ENCODE measurements at regions not wholly inside any gene's neighbourhood (a gene's known extent, or its start where the extent isn't known, plus 50 kb on each side); places are given as distances from the start of the nearest gene placed in this dataset.

- no peak overlapping the region for H3K4me3 ChIP-seq (replicated peaks in 1 of 3)
- 94 to 97% methylated on average over 7 of the region's 7 CpGs for WGBS, 2 donors
- no peaks in the 10 kb centered on the region for H3K4me1 ChIP-seq
- no peaks in the 10 kb centered on the region for H3K27me3 ChIP-seq
- DNase-seq: no peak
- intact Hi-C loops (cut with DNase I): no loop called here
- H3K36me3 ChIP-seq: no peaks in the 10 kb centered on the region
- H3K27ac ChIP-seq: no peak overlapping the region
- no peaks in the 10 kb centered on the region for H3K9me3 ChIP-seq
- no peak for TF ChIP-seq POLR2A (IDR thresholded peaks at IDR 0.05)
- TF ChIP-seq, protein P1, sequence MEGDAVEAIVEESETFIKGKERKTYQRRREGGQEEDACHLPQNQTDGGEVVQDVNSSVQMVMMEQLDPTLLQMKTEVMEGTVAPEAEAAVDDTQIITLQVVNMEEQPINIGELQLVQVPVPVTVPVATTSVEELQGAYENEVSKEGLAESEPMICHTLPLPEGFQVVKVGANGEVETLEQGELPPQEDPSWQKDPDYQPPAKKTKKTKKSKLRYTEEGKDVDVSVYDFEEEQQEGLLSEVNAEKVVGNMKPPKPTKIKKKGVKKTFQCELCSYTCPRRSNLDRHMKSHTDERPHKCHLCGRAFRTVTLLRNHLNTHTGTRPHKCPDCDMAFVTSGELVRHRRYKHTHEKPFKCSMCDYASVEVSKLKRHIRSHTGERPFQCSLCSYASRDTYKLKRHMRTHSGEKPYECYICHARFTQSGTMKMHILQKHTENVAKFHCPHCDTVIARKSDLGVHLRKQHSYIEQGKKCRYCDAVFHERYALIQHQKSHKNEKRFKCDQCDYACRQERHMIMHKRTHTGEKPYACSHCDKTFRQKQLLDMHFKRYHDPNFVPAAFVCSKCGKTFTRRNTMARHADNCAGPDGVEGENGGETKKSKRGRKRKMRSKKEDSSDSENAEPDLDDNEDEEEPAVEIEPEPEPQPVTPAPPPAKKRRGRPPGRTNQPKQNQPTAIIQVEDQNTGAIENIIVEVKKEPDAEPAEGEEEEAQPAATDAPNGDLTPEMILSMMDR (IDR thresholded peaks at IDR 0.05): no peak
Observed at GRCh38 chr17:14738652-14738988, 437.7 kb downstream of the HS3ST3B1 start.

DNA sequence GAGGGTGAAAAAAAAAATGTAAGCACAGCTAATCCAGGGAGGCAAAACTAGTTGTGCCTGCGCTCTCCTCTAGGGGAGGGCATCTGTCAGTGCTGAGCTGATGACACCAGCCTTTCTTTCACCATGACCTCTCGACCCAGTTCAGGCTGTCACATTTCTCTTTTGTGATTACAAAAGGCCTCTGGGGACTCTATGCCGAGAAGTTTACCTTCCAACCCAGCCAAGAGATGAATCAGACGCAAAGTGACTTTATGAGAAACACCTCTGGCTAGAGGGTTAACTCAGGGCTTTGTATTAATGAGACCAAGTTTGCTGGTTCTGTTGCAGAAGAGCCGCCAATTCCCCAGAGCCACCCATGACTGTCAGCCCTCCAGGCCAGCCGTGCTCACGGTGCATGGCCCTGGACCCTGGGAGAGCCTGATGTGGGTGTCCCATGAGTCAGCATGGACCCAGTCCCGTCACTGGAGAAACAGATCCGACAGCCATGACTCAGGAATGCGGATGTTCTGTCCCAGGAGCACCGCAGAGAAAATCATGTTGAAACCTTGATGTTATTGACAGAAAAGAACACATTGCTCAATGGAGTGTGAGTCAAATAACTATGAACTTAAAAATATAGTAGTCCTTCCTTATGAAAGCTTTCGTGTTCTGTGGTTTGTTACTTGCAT, 437.2 kb downstream of the HS3ST3B1 start:
- Histone ChIP-seq H3K27me3 (no peaks in the 10 kb centered on the region), H3K36me3 (no peaks in the 10 kb centered on the region), H3K9me3 (no peaks in the 10 kb centered on the region), H3K4me3 (replicated peaks in 1 of 3) (no peak overlapping the region), H3K4me1 (no peaks in the 10 kb centered on the region), H3K27ac (no peak overlapping the region)
- peak in 1 of 2 donors; percentile 12 for DNase-seq
- 59 to 66% methylated on average over 11 to 12 of the region's 12 CpGs for WGBS, 2 donors
- TF ChIP-seq, protein P1 (IDR thresholded peaks at IDR 0.05): no peak
- TF ChIP-seq POLR2A (IDR thresholded peaks at IDR 0.05): no peak
- intact Hi-C loops (cut with DNase I): no loop called here

- intact Hi-C loops (cut with DNase I): no loop called here
- DNase-seq: no peak
- Histone ChIP-seq H3K27ac (no peak overlapping the region), H3K4me3 (replicated peaks in 1 of 3) (no peak overlapping the region), H3K4me1 (no peaks in the 10 kb centered on the region), H3K36me3 (no peaks in the 10 kb centered on the region), H3K27me3 (no peaks in the 10 kb centered on the region), H3K9me3 (no peaks in the 10 kb centered on the region)
- TF ChIP-seq, protein P1 (IDR thresholded peaks at IDR 0.05): no peak
- TF ChIP-seq POLR2A (IDR thresholded peaks at IDR 0.05): no peak
- WGBS, 2 donors: 68 to 78% methylated on average over 6 of the region's 6 CpGs
Observed at GRCh38 chr17:14736631-14737030, 435.8 kb downstream of the HS3ST3B1 start.

- WGBS, 2 donors: 86 to 87% methylated on average over 2 of the region's 2 CpGs
- no peak for TF ChIP-seq POLR2A (IDR thresholded peaks at IDR 0.05)
- TF ChIP-seq, protein P1 (IDR thresholded peaks at IDR 0.05): no peak
Observed at GRCh38 chr17:14733376-14733775, 432.5 kb downstream of the HS3ST3B1 start.

GRCh38 chr17:14732211-14732610, 431.3 kb downstream of the HS3ST3B1 start:
- intact Hi-C loops (cut with DNase I): no loop called here

More at GRCh38 chr17:14733376-14733775, 432.5 kb downstream of the HS3ST3B1 start:
- H3K4me1 ChIP-seq: no peaks in the 10 kb centered on the region
- H3K36me3 ChIP-seq: no peaks in the 10 kb centered on the region
- H3K27me3 ChIP-seq: no peaks in the 10 kb centered on the region
- no peak overlapping the region for H3K4me3 ChIP-seq (replicated peaks in 1 of 3)
- H3K9me3 ChIP-seq: no peaks in the 10 kb centered on the region
- intact Hi-C loops (cut with DNase I): no loop called here
- no peak for DNase-seq
- no peak overlapping the region for H3K27ac ChIP-seq

More at GRCh38 chr17:14732211-14732610, 431.3 kb downstream of the HS3ST3B1 start:
- H3K27ac ChIP-seq: no peak overlapping the region
- no peak overlapping the region for H3K4me3 ChIP-seq (replicated peaks in 1 of 3)
- DNase-seq: no peak
- TF ChIP-seq POLR2A (IDR thresholded peaks at IDR 0.05): no peak
- TF ChIP-seq, protein P1 (IDR thresholded peaks at IDR 0.05): no peak
- H3K9me3 ChIP-seq: no peaks in the 10 kb centered on the region
- no peaks in the 10 kb centered on the region for H3K4me1 ChIP-seq
- H3K27me3 ChIP-seq: no peaks in the 10 kb centered on the region
- WGBS, 2 donors: 33 to 35% methylated on average over 2 of the region's 2 CpGs
- no peaks in the 10 kb centered on the region for H3K36me3 ChIP-seq
